ENCODE measurements at regions not wholly inside any gene's neighbourhood (a gene's known extent, or its start where the extent isn't known, plus 50 kb on each side); places are given as distances from the start of the nearest gene placed in this dataset.

GRCh38 chr19:28495046-28495445, 717.9 kb downstream of the UQCRFS1 start:
- H3K9me3 ChIP-seq (ENCODE audit: insufficient read depth, low read depth), result no peaks in the 10 kb centered on the region
- DNase-seq, result no peak
- no peak for TF ChIP-seq CTCF (conservative IDR thresholded peaks at IDR 0.05)
- TF ChIP-seq EZH2 (IDR thresholded peaks at IDR 0.05; ENCODE audit: low read depth), result no peak
- H3K27ac ChIP-seq, result no peak overlapping the region
- H2AFZ ChIP-seq, result no peak overlapping the region
- H3K4me1 ChIP-seq (replicated peaks; ENCODE audit: insufficient read depth), result no peaks in the 10 kb centered on the region
- H3K9me2 ChIP-seq (ENCODE audit: insufficient read depth), result no peaks in the 10 kb centered on the region
- ChIA-PET POLR2A (ENCODE audit: unreplicated experiment) (no interaction called here), CTCF (no interaction called here)
- H3K36me3 ChIP-seq (ENCODE audit: low read depth), result no peaks in the 10 kb centered on the region
- intact Hi-C loops (cut with micrococcal nuclease; ENCODE audit: unreplicated experiment), result no loop called here
- no peaks in the 10 kb centered on the region for H3K79me2 ChIP-seq (ENCODE audit: low read depth)
- no peaks in the 10 kb centered on the region for H4K20me1 ChIP-seq (ENCODE audit: insufficient read depth)
- H3K27me3 ChIP-seq (ENCODE audit: insufficient read depth, low read depth), result peaks cover 6% of the 10 kb centered on the region
- no peak overlapping the region for H3K4me3 ChIP-seq
- no peaks in the 10 kb centered on the region for H3F3A ChIP-seq (ENCODE audit: insufficient read depth, low read depth)
- BruUV-seq (replicated peaks), result no TSS peak
- no peak overlapping the region for H3K4me2 ChIP-seq

- POLR2A ChIA-PET (ENCODE audit: unreplicated experiment), result no interaction called here
- Histone ChIP-seq H2AFZ (no peak overlapping the region), H3K79me2 (ENCODE audit: low read depth) (no peaks in the 10 kb centered on the region), H3K9me2 (ENCODE audit: insufficient read depth) (no peaks in the 10 kb centered on the region), H3K4me1 (replicated peaks; ENCODE audit: insufficient read depth) (no peaks in the 10 kb centered on the region), H3K36me3 (ENCODE audit: low read depth) (no peaks in the 10 kb centered on the region), H4K20me1 (ENCODE audit: insufficient read depth) (no peaks in the 10 kb centered on the region), H3K4me3 (no peak overlapping the region), H3F3A (ENCODE audit: insufficient read depth, low read depth) (no peaks in the 10 kb centered on the region), H3K27ac (no peak overlapping the region), H3K27me3 (ENCODE audit: insufficient read depth, low read depth) (peaks cover 12% of the 10 kb centered on the region), H3K9me3 (ENCODE audit: insufficient read depth, low read depth) (no peaks in the 10 kb centered on the region), H3K4me2 (no peak overlapping the region)
- BruUV-seq (replicated peaks), result no TSS peak
- CTCF ChIA-PET, result no interaction called here
- intact Hi-C loops (cut with micrococcal nuclease; ENCODE audit: unreplicated experiment), result no loop called here
- TF ChIP-seq CTCF (conservative IDR thresholded peaks at IDR 0.05) (no peak), EZH2 (IDR thresholded peaks at IDR 0.05; ENCODE audit: low read depth) (no peak)
- no peak for DNase-seq
Measured at GRCh38 chr19:28494461-28494860, 718.5 kb downstream of the UQCRFS1 start.

- no peak overlapping the region for H2AFZ ChIP-seq
- no peaks in the 10 kb centered on the region for H3K9me3 ChIP-seq (ENCODE audit: insufficient read depth, low read depth)
- intact Hi-C loops (cut with micrococcal nuclease; ENCODE audit: unreplicated experiment), result no loop called here
- H3K27me3 ChIP-seq (ENCODE audit: insufficient read depth, low read depth), result peaks cover 18% of the 10 kb centered on the region
- no peak overlapping the region for H3K4me3 ChIP-seq
- TF ChIP-seq CTCF (conservative IDR thresholded peaks at IDR 0.05), result no peak
- TF ChIP-seq EZH2 (IDR thresholded peaks at IDR 0.05; ENCODE audit: low read depth), result no peak
- H3K4me2 ChIP-seq, result no peak overlapping the region
- POLR2A ChIA-PET (ENCODE audit: unreplicated experiment), result no interaction called here
- H3F3A ChIP-seq (ENCODE audit: insufficient read depth, low read depth), result no peaks in the 10 kb centered on the region
- no peak for DNase-seq
- no TSS peak for BruUV-seq (replicated peaks)
- CTCF ChIA-PET, result no interaction called here
- H3K27ac ChIP-seq, result no peak overlapping the region
- H3K4me1 ChIP-seq (replicated peaks; ENCODE audit: insufficient read depth), result no peaks in the 10 kb centered on the region
- H4K20me1 ChIP-seq (ENCODE audit: insufficient read depth), result no peaks in the 10 kb centered on the region
- no peaks in the 10 kb centered on the region for H3K9me2 ChIP-seq (ENCODE audit: insufficient read depth)
- no peaks in the 10 kb centered on the region for H3K36me3 ChIP-seq (ENCODE audit: low read depth)
- H3K79me2 ChIP-seq (ENCODE audit: low read depth), result no peaks in the 10 kb centered on the region
Measured at GRCh38 chr19:28493884-28494283, 719.1 kb downstream of the UQCRFS1 start.

Measured in PC-9 (cell line).